ENCODE measurements at regions not wholly inside any gene's neighbourhood (a gene's known extent, or its start where the extent isn't known, plus 50 kb on each side); places are given as distances from the start of the nearest gene placed in this dataset.

GRCh38 chr7:134391223-134391622 lies 67.7 kb downstream of the AKR1B1 start:
- no peak for TF ChIP-seq CTCF (IDR thresholded peaks at IDR 0.05; ENCODE audit: poor library complexity, severe bottlenecking)
- Histone ChIP-seq H3K27ac (ENCODE audit: poor library complexity, severe bottlenecking) (no peak overlapping the region), H3K36me3 (ENCODE audit: low read depth) (no peaks in the 10 kb centered on the region), H3K27me3 (ENCODE audit: insufficient read depth, poor library complexity, severe bottlenecking) (no peaks in the 10 kb centered on the region), H3K4me3 (ENCODE audit: severe bottlenecking) (no peak overlapping the region), H3K4me1 (ENCODE audit: insufficient read depth, poor library complexity, severe bottlenecking) (no peaks in the 10 kb centered on the region), H3K9me3 (ENCODE audit: severe bottlenecking) (no peaks in the 10 kb centered on the region)
- DNase-seq (ENCODE audit: low spot score): no peak
- ATAC-seq (ENCODE audit: low read depth): no peak

GRCh38 chr7:134388336-134389019 lies 70.4 kb downstream of the AKR1B1 start:
- Histone ChIP-seq H3K4me3 (ENCODE audit: severe bottlenecking) (no peak overlapping the region), H3K4me1 (ENCODE audit: insufficient read depth, poor library complexity, severe bottlenecking) (no peaks in the 10 kb centered on the region), H3K9me3 (ENCODE audit: severe bottlenecking) (no peaks in the 10 kb centered on the region), H3K27me3 (ENCODE audit: insufficient read depth, poor library complexity, severe bottlenecking) (no peaks in the 10 kb centered on the region), H3K36me3 (ENCODE audit: low read depth) (no peaks in the 10 kb centered on the region), H3K27ac (ENCODE audit: poor library complexity, severe bottlenecking) (no peak overlapping the region)
- DNase-seq (ENCODE audit: low spot score) (no peak), ATAC-seq (ENCODE audit: low read depth) (no peak)
- TF ChIP-seq CTCF (IDR thresholded peaks at IDR 0.05; ENCODE audit: poor library complexity, severe bottlenecking): no peak

GRCh38 chr7:134378562-134378961 lies 61.8 kb upstream of the SLC35B4 start:
- ATAC-seq (ENCODE audit: low read depth) (no peak), DNase-seq (ENCODE audit: low spot score) (no peak)
- Histone ChIP-seq H3K4me3 (ENCODE audit: severe bottlenecking) (no peak overlapping the region), H3K9me3 (ENCODE audit: severe bottlenecking) (no peaks in the 10 kb centered on the region), H3K36me3 (ENCODE audit: low read depth) (no peaks in the 10 kb centered on the region), H3K27me3 (ENCODE audit: insufficient read depth, poor library complexity, severe bottlenecking) (no peaks in the 10 kb centered on the region), H3K4me1 (ENCODE audit: insufficient read depth, poor library complexity, severe bottlenecking) (no peaks in the 10 kb centered on the region), H3K27ac (ENCODE audit: poor library complexity, severe bottlenecking) (no peak overlapping the region)
- no peak for TF ChIP-seq CTCF (IDR thresholded peaks at IDR 0.05; ENCODE audit: poor library complexity, severe bottlenecking)

GRCh38 chr7:134376693-134377092 lies 60.0 kb upstream of the SLC35B4 start:
- H3K27me3 ChIP-seq (ENCODE audit: insufficient read depth, poor library complexity, severe bottlenecking): no peaks in the 10 kb centered on the region
- ATAC-seq (ENCODE audit: low read depth): no peak
- H3K27ac ChIP-seq (ENCODE audit: poor library complexity, severe bottlenecking): no peak overlapping the region
- no peak for DNase-seq (ENCODE audit: low spot score)
- no peaks in the 10 kb centered on the region for H3K36me3 ChIP-seq (ENCODE audit: low read depth)
- no peaks in the 10 kb centered on the region for H3K4me1 ChIP-seq (ENCODE audit: insufficient read depth, poor library complexity, severe bottlenecking)
- H3K4me3 ChIP-seq (ENCODE audit: severe bottlenecking): no peak overlapping the region
- TF ChIP-seq CTCF (IDR thresholded peaks at IDR 0.05; ENCODE audit: poor library complexity, severe bottlenecking): no peak
- no peaks in the 10 kb centered on the region for H3K9me3 ChIP-seq (ENCODE audit: severe bottlenecking)

GRCh38 chr7:134375206-134375605 lies 58.5 kb upstream of the SLC35B4 start:
- peaks cover under 1% of the 10 kb centered on the region for H3K4me1 ChIP-seq (ENCODE audit: insufficient read depth, poor library complexity, severe bottlenecking)
- TF ChIP-seq CTCF (IDR thresholded peaks at IDR 0.05; ENCODE audit: poor library complexity, severe bottlenecking): no peak

More at GRCh38 chr7:134375206-134375605, 58.5 kb upstream of the SLC35B4 start:
- DNase-seq (ENCODE audit: low spot score) (no peak), ATAC-seq (ENCODE audit: low read depth) (no peak)
- no peak overlapping the region for H3K27ac ChIP-seq (ENCODE audit: poor library complexity, severe bottlenecking)
- no peaks in the 10 kb centered on the region for H3K36me3 ChIP-seq (ENCODE audit: low read depth)
- H3K4me3 ChIP-seq (ENCODE audit: severe bottlenecking): no peak overlapping the region
- H3K9me3 ChIP-seq (ENCODE audit: severe bottlenecking): no peaks in the 10 kb centered on the region
- no peaks in the 10 kb centered on the region for H3K27me3 ChIP-seq (ENCODE audit: insufficient read depth, poor library complexity, severe bottlenecking)
